Effector memory CD4-positive, alpha-beta T cell (primary cell): ENCODE measurements at regions not wholly inside any gene's neighbourhood (a gene's known extent, or its start where the extent isn't known, plus 50 kb on each side); places are given as distances from the start of the nearest gene placed in this dataset.

Experiments
- DNase-seq, 3 donors: peaks; one replicate each; pipeline ENCODE4 v3.0.0-alpha.2; 2020
- H3K27ac ChIP-seq: 2 replicates; pipeline ENCODE4 v1.7.0; 2013; ENCODE audit warnings: mild to moderate bottlenecking, low read length, moderate library complexity; ENCODE audit not compliant: insufficient read depth, poor library complexity, severe bottlenecking
- H3K27me3 ChIP-seq: replicated peaks from 2 replicates; pipeline ENCODE4 v1.7.0; 2013; ENCODE audit warnings: mild to moderate bottlenecking, low read length; ENCODE audit not compliant: insufficient read depth, control insufficient read depth, poor library complexity, severe bottlenecking
- H3K36me3 ChIP-seq: 2 replicates; pipeline ENCODE4 v1.7.0; 2013; ENCODE audit warnings: mild to moderate bottlenecking, low read length, moderate library complexity; ENCODE audit not compliant: control insufficient read depth, insufficient read depth
- H3K4me1 ChIP-seq: 2 replicates; pipeline ENCODE4 v1.7.0; 2013; ENCODE audit warnings: low read length, mild to moderate bottlenecking; ENCODE audit not compliant: control insufficient read depth, insufficient read depth, poor library complexity, severe bottlenecking
- H3K4me3 ChIP-seq: 2 replicates; pipeline ENCODE4 v1.7.0; 2013; ENCODE audit warnings: low read length, low read depth, mild to moderate bottlenecking; ENCODE audit not compliant: insufficient read depth, poor library complexity, severe bottlenecking
- H3K9me3 ChIP-seq: 2 replicates; pipeline ENCODE4 v1.7.0; 2013; ENCODE audit warnings: mild to moderate bottlenecking, low read length, moderate library complexity; ENCODE audit not compliant: control insufficient read depth

DNA sequence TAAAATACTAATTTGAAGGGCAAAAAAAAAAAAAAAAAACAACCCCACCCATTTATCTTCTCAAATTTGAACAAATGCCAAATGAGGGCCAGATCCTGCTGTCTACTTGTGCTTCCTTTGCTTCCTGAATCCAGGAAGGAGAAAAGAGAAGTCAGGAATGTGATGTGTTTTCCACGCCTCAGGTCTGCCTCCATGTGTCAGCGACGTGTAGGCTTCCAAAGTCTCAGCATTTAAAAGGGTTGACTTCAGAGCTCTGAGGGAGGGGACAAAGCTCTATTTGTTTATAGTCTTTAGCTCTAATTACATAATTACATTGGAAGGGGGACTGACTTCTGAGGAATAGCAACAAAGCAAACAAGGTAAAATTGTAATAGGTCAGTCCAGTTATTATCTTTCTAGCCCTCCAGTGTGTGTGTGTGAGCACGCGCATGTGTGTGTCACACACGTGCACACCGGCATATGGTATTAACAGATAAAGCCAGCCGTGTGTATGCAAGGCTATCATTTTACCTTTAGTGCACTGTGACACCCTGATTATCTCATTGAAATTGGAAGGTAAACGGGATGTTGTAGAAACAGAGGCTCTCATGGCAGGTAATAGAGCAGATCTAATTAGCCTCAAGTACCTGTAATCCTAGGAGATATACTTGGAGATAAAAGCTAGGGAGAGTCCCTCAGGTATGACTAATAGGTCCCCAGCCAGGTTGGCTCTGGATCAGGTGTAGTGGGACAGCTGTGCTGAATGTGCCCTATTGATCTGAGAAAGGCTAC lies 911.4 kb upstream of the ZEB2 start:
- no peaks in the 10 kb centered on the region for H3K4me1 ChIP-seq
- H3K36me3 ChIP-seq = no peaks in the 10 kb centered on the region
- no peaks in the 10 kb centered on the region for H3K9me3 ChIP-seq
- DNase-seq = no peak
- H3K27me3 ChIP-seq = no peaks in the 10 kb centered on the region
- no peak overlapping the region for H3K4me3 ChIP-seq
- H3K27ac ChIP-seq = no peak overlapping the region

DNA sequence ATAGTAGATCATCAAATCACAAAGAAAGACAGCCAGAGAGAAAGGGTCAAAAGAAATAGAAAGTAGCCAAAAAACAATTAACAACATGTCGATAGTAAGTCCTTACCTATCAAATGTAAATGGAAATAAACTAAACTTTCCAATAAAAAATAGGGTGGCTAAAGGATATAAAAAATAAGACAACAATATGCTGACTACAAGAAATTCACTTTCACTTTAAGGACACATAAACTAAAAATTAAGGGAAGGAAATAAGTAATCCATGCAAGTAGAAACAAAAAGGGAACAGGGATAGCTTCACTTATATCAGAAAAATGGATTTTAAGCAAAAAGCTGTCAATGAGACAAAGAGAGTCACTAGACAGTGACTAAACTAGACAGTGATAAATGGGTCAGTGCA lies 903.9 kb upstream of the ZEB2 start:
- Histone ChIP-seq H3K4me1 (no peaks in the 10 kb centered on the region), H3K27ac (no peak overlapping the region), H3K4me3 (no peak overlapping the region), H3K27me3 (no peaks in the 10 kb centered on the region), H3K36me3 (no peaks in the 10 kb centered on the region), H3K9me3 (no peaks in the 10 kb centered on the region)
- no peak for DNase-seq

DNA sequence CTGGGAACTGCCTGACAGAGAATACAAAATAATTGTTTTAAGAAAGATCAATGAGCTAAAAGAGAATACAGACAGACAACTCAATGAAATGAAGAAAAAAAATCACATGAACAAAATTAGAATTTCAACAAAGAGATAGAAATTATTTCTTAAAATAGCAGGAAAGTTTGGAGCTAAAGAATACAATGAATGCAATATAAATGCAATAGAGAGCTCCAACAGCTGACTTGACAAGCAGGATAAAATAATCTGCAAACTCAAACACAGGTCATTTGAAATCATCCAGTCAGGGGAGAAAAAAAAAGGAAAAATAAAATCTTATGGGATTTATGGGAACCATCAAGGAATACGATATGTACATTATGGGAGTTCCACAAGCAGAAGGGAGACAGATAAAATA lies 902.7 kb upstream of the ZEB2 start:
- no peak overlapping the region for H3K27ac ChIP-seq
- DNase-seq = no peak
- H3K9me3 ChIP-seq = no peaks in the 10 kb centered on the region
- no peak overlapping the region for H3K4me3 ChIP-seq
- H3K36me3 ChIP-seq = no peaks in the 10 kb centered on the region
- H3K4me1 ChIP-seq = no peaks in the 10 kb centered on the region
- H3K27me3 ChIP-seq = no peaks in the 10 kb centered on the region

DNA sequence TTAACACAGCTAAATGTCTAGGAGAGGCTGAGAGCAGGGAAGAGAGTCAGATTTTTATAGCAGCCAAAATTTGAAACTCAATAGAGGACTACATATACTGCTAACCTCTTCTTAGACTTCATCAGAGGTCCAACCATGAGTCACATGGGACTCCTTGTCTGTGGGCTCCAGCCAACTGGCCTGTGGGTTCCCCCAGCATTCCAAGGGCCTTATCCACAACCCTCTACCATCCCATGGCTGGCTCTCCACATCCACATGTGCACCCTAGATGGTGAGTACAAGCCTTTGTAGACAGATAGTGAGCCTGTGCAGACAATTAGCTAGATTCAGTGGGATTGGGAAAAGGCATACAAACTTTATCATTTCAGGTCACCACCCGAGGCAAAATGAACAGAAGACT lies 901.9 kb upstream of the ZEB2 start:
- DNase-seq = no peak
- H3K9me3 ChIP-seq = no peaks in the 10 kb centered on the region

DNA sequence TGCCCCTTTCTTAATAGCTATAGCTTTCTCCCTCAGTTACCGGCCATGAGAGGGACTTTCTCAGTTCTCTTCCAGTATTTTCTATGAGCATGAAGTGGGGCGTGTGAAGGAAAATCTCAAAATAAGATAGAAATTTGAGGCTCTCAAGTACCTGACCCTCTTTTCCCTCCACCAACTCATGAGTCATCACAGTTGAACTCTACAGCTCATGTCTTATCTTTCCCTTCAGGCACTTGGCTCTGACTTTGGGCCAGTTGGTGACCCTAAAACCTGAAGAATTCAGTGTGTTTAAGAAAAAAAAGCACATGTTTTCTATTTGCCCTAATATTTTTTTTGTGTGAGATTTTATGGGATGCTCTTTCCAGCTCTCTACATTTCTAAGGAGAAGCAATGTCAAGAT lies 896.7 kb upstream of the ZEB2 start:
- no peaks in the 10 kb centered on the region for H3K9me3 ChIP-seq
- no peaks in the 10 kb centered on the region for H3K36me3 ChIP-seq
- H3K4me1 ChIP-seq = no peaks in the 10 kb centered on the region
- DNase-seq = no peak
- H3K27ac ChIP-seq = no peak overlapping the region
- no peak overlapping the region for H3K4me3 ChIP-seq
- no peaks in the 10 kb centered on the region for H3K27me3 ChIP-seq

More for the DNA sequence above, 901.9 kb upstream of the ZEB2 start:
- Histone ChIP-seq H3K4me1 (no peaks in the 10 kb centered on the region), H3K36me3 (no peaks in the 10 kb centered on the region), H3K4me3 (no peak overlapping the region), H3K27ac (no peak overlapping the region), H3K27me3 (no peaks in the 10 kb centered on the region)

DNA sequence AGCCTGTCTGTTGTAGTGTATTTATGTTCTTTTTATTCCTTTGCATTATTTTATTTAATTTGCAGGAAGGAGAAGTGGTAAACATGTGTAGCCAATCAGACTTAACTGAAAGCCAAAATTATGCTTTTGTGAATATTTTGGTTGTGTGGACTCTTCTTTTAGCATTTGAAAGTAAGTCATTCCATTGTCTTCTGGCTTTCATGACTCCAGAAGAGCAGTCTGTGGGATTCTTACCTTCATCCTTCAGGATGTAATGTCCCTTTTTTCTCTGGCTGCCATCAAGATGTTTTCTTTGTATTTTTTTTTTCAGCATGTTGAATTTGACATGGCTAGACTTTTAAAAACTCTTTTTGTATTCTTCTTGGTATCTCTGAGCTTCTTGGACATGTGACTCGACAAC lies 895.2 kb upstream of the ZEB2 start:
- Histone ChIP-seq H3K36me3 (no peaks in the 10 kb centered on the region), H3K4me3 (no peak overlapping the region), H3K9me3 (no peaks in the 10 kb centered on the region), H3K27ac (no peak overlapping the region), H3K4me1 (no peaks in the 10 kb centered on the region), H3K27me3 (no peaks in the 10 kb centered on the region)
- no peak for DNase-seq

DNA sequence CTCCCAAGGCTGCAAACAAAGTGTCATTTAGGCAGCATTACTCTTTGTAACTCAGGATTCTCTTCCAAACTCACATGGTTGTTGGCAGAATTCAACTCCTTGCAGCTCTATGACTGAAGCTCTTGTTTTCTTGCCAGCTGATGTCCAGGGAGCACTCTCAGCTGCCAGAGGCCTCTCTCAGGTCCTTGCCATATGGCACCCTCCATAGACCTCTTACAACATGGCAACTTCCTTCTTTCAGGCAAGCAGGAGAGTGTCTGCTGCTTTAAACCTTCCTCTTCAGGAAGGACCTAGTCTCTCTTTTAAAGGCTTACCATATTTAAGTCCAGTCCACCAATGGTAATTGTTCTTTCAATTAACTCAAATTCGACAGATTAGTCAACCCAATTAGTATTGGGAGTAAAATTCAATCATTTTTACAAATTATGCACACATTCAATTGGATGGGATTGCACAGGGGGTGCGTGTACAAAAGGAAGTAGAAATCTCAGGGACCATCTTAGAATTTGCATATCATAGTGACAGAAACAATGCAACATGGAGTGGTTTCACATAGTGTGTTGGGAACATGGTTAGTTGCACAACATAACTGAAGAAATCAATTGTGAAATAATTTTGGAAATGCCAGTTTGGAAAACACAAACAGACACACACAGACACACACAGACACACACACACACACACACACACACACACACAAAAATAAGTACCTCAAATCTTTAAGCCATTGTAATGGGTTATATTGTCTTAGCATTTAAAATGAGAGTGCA lies 893.5 kb upstream of the ZEB2 start:
- H3K4me1 ChIP-seq = no peaks in the 10 kb centered on the region
- H3K27me3 ChIP-seq = no peaks in the 10 kb centered on the region
- DNase-seq = no peak
- H3K27ac ChIP-seq = no peak overlapping the region
- no peaks in the 10 kb centered on the region for H3K9me3 ChIP-seq
- no peaks in the 10 kb centered on the region for H3K36me3 ChIP-seq
- H3K4me3 ChIP-seq = no peak overlapping the region

DNA sequence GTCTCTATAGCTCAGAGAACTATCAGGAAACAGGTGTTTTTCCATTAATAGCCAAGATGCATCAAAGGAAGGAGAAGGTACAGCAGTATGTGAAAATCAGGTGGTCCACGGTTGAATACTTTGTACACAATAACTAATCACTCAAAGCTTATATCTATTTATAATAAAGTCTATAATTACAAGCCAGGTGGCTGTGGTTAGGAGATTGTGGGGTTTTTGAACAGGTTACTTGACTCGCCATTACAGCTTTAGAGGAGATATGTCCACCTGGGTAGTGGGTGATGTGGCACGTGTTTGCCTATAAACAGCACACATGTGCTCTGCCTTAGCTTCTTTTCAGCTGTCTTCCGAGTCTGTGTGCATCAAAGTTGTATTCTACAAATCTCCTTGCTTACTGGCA lies 892.2 kb upstream of the ZEB2 start:
- no peaks in the 10 kb centered on the region for H3K4me1 ChIP-seq
- H3K36me3 ChIP-seq = no peaks in the 10 kb centered on the region
- DNase-seq = no peak
- no peak overlapping the region for H3K4me3 ChIP-seq
- no peaks in the 10 kb centered on the region for H3K27me3 ChIP-seq
- no peak overlapping the region for H3K27ac ChIP-seq
- H3K9me3 ChIP-seq = no peaks in the 10 kb centered on the region

DNA sequence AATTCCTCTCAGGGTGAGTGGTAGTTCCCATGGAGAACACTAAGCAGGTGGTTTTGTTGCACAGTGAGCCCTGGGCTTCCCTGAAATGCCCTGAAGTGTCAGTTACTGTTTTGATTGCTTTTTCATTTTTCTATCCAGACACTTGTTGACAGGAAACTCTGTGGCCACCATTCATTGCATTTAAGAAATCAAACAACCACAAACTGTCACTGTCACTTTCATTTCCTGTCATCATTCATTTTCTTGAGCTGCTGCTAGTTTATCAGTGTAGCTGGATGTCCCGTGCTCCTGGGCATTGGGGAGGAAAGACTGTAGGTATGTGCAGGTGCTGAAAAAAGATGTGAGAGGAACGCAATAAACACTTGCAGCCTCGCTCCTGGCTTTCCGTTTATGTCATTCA lies 891.6 kb upstream of the ZEB2 start:
- no peaks in the 10 kb centered on the region for H3K9me3 ChIP-seq
- H3K4me1 ChIP-seq = no peaks in the 10 kb centered on the region
- H3K4me3 ChIP-seq = no peak overlapping the region
- DNase-seq = no peak
- no peaks in the 10 kb centered on the region for H3K36me3 ChIP-seq
- H3K27ac ChIP-seq = no peak overlapping the region
- H3K27me3 ChIP-seq = no peaks in the 10 kb centered on the region

DNA sequence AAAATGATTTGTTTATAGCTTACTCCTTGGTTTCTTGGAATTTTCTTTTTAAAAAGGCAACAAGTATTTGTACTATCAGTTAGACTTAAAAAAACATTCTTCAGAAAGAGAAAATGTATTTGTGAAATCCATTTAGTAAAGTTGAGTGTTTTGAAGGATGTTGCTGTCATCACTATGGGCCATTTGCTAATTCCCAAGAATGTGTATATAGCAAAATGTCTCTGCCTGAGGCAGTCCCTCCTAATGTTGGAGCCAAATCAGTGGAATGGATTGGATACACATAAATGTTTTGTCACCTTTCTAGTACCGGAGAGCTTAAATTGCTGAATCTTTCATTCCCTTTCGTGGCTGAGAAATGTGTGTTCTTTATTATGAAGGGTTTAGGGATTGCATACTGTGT lies 890.2 kb upstream of the ZEB2 start:
- Histone ChIP-seq H3K36me3 (no peaks in the 10 kb centered on the region), H3K4me3 (no peak overlapping the region), H3K9me3 (no peaks in the 10 kb centered on the region), H3K27ac (no peak overlapping the region), H3K4me1 (no peaks in the 10 kb centered on the region), H3K27me3 (no peaks in the 10 kb centered on the region)
- DNase-seq = no peak
